GM23338 (cell line): ENCODE measurements at regions not wholly inside any gene's neighbourhood (a gene's known extent, or its start where the extent isn't known, plus 50 kb on each side); places are given as distances from the start of the nearest gene placed in this dataset.
"Not testable (repeated sequence)": the region's sequence is repeated elsewhere in the genome, so short reads cannot be mapped to it uniquely, and the experiment has no call there.

Experiments
- ATAC-seq: fragments of 200-7000 bp; cut with Tn5 transposase; 3 replicates; pipeline ENCODE4 v1.9.1; 2020
- DNase-seq: peaks from one replicate; pipeline ENCODE4 v3.0.0-alpha.2; 2015; ENCODE audit warnings: low spot score
- H2AFZ ChIP-seq: fragments of 200-600 bp; sonication (generic); 2 replicates; pipeline ENCODE4 v1.8.0; 2016; ENCODE audit warnings: antibody characterized with exemption, mild to moderate bottlenecking, moderate library complexity
- H3F3A ChIP-seq: fragments of 200-600 bp; sonication (generic); replicated peaks from 2 replicates; pipeline ENCODE4 v1.8.0; 2017; ENCODE audit warnings: antibody characterized with exemption, mixed run types, low read depth
- H3K27ac ChIP-seq: fragments of 200-600 bp; sonication (generic); 2 replicates; pipeline ENCODE4 v1.6.1; 2016; ENCODE audit warnings: low read depth
- H3K27me3 ChIP-seq: fragments of 200-600 bp; sonication (generic); 2 replicates; pipeline ENCODE4 v1.8.0; 2016; ENCODE audit warnings: mild to moderate bottlenecking, mixed run types, moderate library complexity; ENCODE audit not compliant: insufficient read depth
- H3K36me3 ChIP-seq: fragments of 200-600 bp; sonication (generic); 2 replicates; pipeline ENCODE4 v1.8.0; 2016; ENCODE audit warnings: mild to moderate bottlenecking; ENCODE audit not compliant: insufficient read depth
- H3K4me1 ChIP-seq: fragments of 200-600 bp; sonication (generic); 2 replicates; pipeline ENCODE4 v1.8.0; 2016; ENCODE audit warnings: mild to moderate bottlenecking, moderate library complexity; ENCODE audit not compliant: insufficient read depth
- H3K4me2 ChIP-seq: fragments of 200-600 bp; sonication (generic); 2 replicates; pipeline ENCODE4 v1.7.1; 2017; ENCODE audit warnings: mixed run types
- H3K4me3 ChIP-seq: fragments of 200-600 bp; sonication (generic); 2 replicates; pipeline ENCODE4 v1.6.1; 2016; ENCODE audit warnings: mixed run types
- H3K79me2 ChIP-seq: fragments of 200-600 bp; sonication (generic); replicated peaks from 2 replicates; pipeline ENCODE4 v1.8.0; 2017; ENCODE audit warnings: mild to moderate bottlenecking; ENCODE audit not compliant: insufficient read depth
- H3K9me2 ChIP-seq: fragments of 200-600 bp; sonication (generic); 2 replicates; pipeline ENCODE4 v1.8.0; 2017; ENCODE audit not compliant: insufficient read depth
- H4K20me1 ChIP-seq: fragments of 200-600 bp; sonication (generic); replicated peaks from 2 replicates; pipeline ENCODE4 v1.8.0; 2017; ENCODE audit warnings: mild to moderate bottlenecking; ENCODE audit not compliant: insufficient read depth
- H3K27ac Mint-ChIP-seq: 2 replicates; pipeline ENCODE4 v1.8.0; 2020; ENCODE audit warnings: inconsistent platforms, mild to moderate bottlenecking, moderate library complexity, mixed read lengths
- H3K27me3 Mint-ChIP-seq: 3 replicates; pipeline ENCODE4 v1.8.0; 2022; ENCODE audit warnings: low read depth, mild to moderate bottlenecking, moderate library complexity, mixed read lengths, inconsistent platforms; ENCODE audit not compliant: insufficient read depth, poor library complexity
- H3K36me3 Mint-ChIP-seq: 3 replicates; pipeline ENCODE4 v1.8.0; 2021; ENCODE audit warnings: low read depth, mild to moderate bottlenecking, inconsistent platforms, moderate library complexity, mixed read lengths
- H3K4me1 Mint-ChIP-seq: 3 replicates; pipeline ENCODE4 v1.8.0; 2020; ENCODE audit warnings: mild to moderate bottlenecking, inconsistent platforms, mixed read lengths
- H3K4me3 Mint-ChIP-seq: 3 replicates; pipeline ENCODE4 v1.8.0; 2021; ENCODE audit warnings: moderate library complexity, mild to moderate bottlenecking, inconsistent platforms, mixed read lengths
- H3K9me3 Mint-ChIP-seq: 3 replicates; pipeline ENCODE4 v1.8.0; 2020; ENCODE audit warnings: moderate library complexity, mild to moderate bottlenecking, inconsistent platforms, mixed read lengths
- CTCF ChIP-seq, 2 experiments: fragments of 200-600 bp in 1 of 2; sonication (generic) in 1 of 2; conservative IDR thresholded peaks; 2 replicates each; pipeline versions ENCODE4 v1.5.1 to v1.6.1; 2016 to 2017; ENCODE audit warnings: antibody characterized with exemption in 2 of 2, low read depth in 2 of 2, mild to moderate bottlenecking in 2 of 2, moderate library complexity in 1 of 2
- JUNB ChIP-seq: IDR thresholded peaks from one replicate; pipeline ENCODE4 v1.6.1; 2016; ENCODE audit warnings: antibody characterized with exemption; ENCODE audit not compliant: unreplicated experiment
- STAT1 ChIP-seq: IDR thresholded peaks from one replicate; pipeline ENCODE4 v1.6.1; 2016; ENCODE audit warnings: antibody characterized with exemption; ENCODE audit not compliant: unreplicated experiment
- ZNF114 ChIP-seq: fragments of 250-450 bp; sonication (Bioruptor Pico); IDR thresholded peaks from 2 replicates; pipeline ENCODE4 v1.5.0; 2020; ENCODE audit warnings: mild to moderate bottlenecking, moderate library complexity
- TF ChIP-seq, protein P1 (sequence below): IDR thresholded peaks from one replicate; pipeline ENCODE4 v1.6.1; 2018; ENCODE audit warnings: antibody characterized with exemption; ENCODE audit not compliant: unreplicated experiment

DNA sequence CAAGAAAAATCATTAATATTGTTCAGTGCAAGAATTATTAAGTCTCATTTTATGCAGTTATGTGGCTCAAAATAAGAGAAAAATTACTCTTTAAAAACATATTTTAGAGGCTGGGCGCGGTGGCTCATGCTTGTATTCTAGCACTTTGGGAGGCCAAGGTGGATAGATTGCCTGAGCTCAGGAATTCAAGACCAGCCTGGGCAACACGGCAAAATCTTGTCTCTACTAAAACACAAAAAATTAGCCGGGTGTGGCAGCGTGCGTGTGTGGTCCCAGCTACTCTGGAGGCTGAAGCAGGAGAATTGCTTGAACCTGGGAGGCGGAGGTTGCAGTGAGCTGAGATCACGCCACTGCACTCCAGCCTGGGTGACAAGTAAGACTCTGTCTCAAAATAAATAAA is 87.9 kb upstream of the STK39 start:
- not testable (repeated sequence) for H3K79me2 ChIP-seq, H3K27me3 Mint-ChIP-seq, H3K36me3 Mint-ChIP-seq, ATAC-seq, H3K27ac Mint-ChIP-seq, H3K9me2 ChIP-seq, H3K4me3 Mint-ChIP-seq, DNase-seq, H3K27ac ChIP-seq, H2AFZ ChIP-seq, H3K36me3 ChIP-seq, H3K27me3 ChIP-seq, H3F3A ChIP-seq, H3K4me3 ChIP-seq, H4K20me1 ChIP-seq, H3K4me2 ChIP-seq
- H3K4me1 Mint-ChIP-seq: peaks cover 22% of the 10 kb centered on the region
- H3K4me1 ChIP-seq: peaks cover 12% of the 10 kb centered on the region; the same call in 1 of the 2 replicates
- peaks cover 24% of the 10 kb centered on the region for H3K9me3 Mint-ChIP-seq

- H4K20me1 ChIP-seq: no peaks in the 10 kb centered on the region
- H3K9me3 Mint-ChIP-seq: peaks cover 9% of the 10 kb centered on the region
- no peak overlapping the region for H3K27ac Mint-ChIP-seq
- no peaks in the 10 kb centered on the region for H3K27me3 ChIP-seq
- H3K4me3 ChIP-seq: no peak overlapping the region
- peaks cover 12% of the 10 kb centered on the region; the same call in 1 of the 2 replicates for H3K4me1 ChIP-seq
- H2AFZ ChIP-seq: peak overlapping the region; percentile 40; the same call in 1 of the 2 replicates
- H3K27me3 Mint-ChIP-seq: peaks cover 2% of the 10 kb centered on the region
- peak; percentile 85 to 91 for TF ChIP-seq CTCF (conservative IDR thresholded peaks at IDR 0.05; ENCODE audit: low read depth in 2 of 2)
- no peak for TF ChIP-seq ZNF114
- TF ChIP-seq, protein P1, sequence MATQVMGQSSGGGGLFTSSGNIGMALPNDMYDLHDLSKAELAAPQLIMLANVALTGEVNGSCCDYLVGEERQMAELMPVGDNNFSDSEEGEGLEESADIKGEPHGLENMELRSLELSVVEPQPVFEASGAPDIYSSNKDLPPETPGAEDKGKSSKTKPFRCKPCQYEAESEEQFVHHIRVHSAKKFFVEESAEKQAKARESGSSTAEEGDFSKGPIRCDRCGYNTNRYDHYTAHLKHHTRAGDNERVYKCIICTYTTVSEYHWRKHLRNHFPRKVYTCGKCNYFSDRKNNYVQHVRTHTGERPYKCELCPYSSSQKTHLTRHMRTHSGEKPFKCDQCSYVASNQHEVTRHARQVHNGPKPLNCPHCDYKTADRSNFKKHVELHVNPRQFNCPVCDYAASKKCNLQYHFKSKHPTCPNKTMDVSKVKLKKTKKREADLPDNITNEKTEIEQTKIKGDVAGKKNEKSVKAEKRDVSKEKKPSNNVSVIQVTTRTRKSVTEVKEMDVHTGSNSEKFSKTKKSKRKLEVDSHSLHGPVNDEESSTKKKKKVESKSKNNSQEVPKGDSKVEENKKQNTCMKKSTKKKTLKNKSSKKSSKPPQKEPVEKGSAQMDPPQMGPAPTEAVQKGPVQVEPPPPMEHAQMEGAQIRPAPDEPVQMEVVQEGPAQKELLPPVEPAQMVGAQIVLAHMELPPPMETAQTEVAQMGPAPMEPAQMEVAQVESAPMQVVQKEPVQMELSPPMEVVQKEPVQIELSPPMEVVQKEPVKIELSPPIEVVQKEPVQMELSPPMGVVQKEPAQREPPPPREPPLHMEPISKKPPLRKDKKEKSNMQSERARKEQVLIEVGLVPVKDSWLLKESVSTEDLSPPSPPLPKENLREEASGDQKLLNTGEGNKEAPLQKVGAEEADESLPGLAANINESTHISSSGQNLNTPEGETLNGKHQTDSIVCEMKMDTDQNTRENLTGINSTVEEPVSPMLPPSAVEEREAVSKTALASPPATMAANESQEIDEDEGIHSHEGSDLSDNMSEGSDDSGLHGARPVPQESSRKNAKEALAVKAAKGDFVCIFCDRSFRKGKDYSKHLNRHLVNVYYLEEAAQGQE: no peak
- no peak for TF ChIP-seq STAT1
- TF ChIP-seq JUNB: no peak
- H3F3A ChIP-seq: no peaks in the 10 kb centered on the region
- no peaks in the 10 kb centered on the region for H3K79me2 ChIP-seq
- no peaks in the 10 kb centered on the region for H3K36me3 Mint-ChIP-seq
- no peak overlapping the region for H3K27ac ChIP-seq
- no peak overlapping the region for H3K4me3 Mint-ChIP-seq
- no peaks in the 10 kb centered on the region for H3K36me3 ChIP-seq
- peak; percentile 92 for DNase-seq
- H3K4me2 ChIP-seq: no peak overlapping the region
- peaks cover 13% of the 10 kb centered on the region for H3K9me2 ChIP-seq
- peak; percentile 99 for ATAC-seq
- H3K4me1 Mint-ChIP-seq: peaks cover 22% of the 10 kb centered on the region
These were observed 89.5 kb upstream of the STK39 start for GRCh38 chr2:168336786-168337388.
